WI38 (cell line): ENCODE measurements at regions not wholly inside any gene's neighbourhood (a gene's known extent, or its start where the extent isn't known, plus 50 kb on each side); places are given as distances from the start of the nearest gene placed in this dataset.

Experiments used
- H3K4me3 ChIP-seq: 2 replicates; pipeline ENCODE4 v1.5.1; 2011; ENCODE audit warnings: low read depth, mild to moderate bottlenecking, control low read depth, low read length
- TF ChIP-seq, protein P1 (sequence below): IDR thresholded peaks from 2 replicates; pipeline ENCODE4 v1.5.1; 2012; ENCODE audit warnings: low read depth, mild to moderate bottlenecking, control low read depth, low read length

DNA sequence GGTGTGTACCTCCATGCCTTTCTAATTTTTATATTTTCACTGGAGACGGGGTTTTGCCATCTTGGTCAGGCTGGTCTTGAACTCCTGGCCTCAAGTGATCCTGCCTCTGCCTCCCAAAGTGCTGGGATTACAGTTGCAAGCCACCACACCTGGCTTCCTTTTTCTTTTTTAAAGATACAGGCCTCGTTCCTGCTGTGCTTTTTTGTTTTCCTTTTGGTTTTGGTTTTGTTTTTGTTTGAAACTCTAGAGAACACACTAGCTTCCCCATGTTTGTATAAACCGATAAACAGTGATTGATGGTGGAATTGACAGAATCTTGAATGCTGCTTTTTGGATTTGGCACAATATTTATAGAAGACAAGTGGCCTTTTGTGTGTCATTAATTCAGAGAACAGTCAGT, 1603.4 kb downstream of the MAT2B start:
- no peak overlapping the region for H3K4me3 ChIP-seq
- TF ChIP-seq, protein P1, sequence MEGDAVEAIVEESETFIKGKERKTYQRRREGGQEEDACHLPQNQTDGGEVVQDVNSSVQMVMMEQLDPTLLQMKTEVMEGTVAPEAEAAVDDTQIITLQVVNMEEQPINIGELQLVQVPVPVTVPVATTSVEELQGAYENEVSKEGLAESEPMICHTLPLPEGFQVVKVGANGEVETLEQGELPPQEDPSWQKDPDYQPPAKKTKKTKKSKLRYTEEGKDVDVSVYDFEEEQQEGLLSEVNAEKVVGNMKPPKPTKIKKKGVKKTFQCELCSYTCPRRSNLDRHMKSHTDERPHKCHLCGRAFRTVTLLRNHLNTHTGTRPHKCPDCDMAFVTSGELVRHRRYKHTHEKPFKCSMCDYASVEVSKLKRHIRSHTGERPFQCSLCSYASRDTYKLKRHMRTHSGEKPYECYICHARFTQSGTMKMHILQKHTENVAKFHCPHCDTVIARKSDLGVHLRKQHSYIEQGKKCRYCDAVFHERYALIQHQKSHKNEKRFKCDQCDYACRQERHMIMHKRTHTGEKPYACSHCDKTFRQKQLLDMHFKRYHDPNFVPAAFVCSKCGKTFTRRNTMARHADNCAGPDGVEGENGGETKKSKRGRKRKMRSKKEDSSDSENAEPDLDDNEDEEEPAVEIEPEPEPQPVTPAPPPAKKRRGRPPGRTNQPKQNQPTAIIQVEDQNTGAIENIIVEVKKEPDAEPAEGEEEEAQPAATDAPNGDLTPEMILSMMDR = no peak

DNA sequence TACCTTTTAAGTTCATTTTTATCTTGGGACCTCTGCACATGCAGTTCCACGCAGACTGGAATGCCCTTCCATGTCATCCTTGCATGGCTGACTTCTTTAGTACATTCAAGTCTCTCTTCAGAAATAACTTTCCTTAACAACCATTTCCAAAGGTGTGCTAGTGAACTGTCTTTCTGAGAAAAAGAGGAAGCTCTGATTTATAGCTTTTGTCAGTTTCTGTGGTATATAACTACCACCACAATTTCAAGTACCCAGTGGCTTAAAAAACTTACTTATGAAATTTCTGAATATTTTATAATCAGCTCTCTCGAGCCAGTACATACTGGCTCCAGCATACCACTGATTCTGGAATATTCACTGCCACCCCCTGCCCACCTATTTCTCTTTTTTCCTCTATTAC, 1613.8 kb downstream of the MAT2B start:
- H3K4me3 ChIP-seq = no peak overlapping the region
- TF ChIP-seq, protein P1 = no peak

DNA sequence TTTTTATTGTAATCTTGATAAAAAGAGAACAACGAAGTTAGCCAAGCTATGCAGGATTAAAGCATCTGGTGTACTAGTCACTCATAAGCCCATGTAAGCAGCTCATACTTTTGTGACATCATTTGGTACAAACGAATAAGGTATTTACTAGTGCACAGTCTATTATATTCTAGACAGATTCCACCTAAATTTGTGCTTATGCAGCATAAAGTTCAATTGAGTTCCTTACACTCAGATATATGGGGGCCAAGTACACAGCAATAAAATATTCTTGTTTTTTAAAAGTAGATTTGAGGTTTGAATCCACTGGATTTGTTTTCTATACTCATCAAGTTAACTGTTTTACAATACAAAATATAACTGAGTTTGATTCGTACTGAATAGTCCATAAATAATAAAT, 1621.2 kb downstream of the MAT2B start:
- H3K4me3 ChIP-seq = no peak overlapping the region

GRCh38 chr5:165127941-165128340, 1622.5 kb downstream of the MAT2B start:
- TF ChIP-seq, protein P1 = no peak
- no peak overlapping the region for H3K4me3 ChIP-seq

More for the DNA sequence above, 1621.2 kb downstream of the MAT2B start:
- TF ChIP-seq, protein P1 = no peak

GRCh38 chr5:165130656-165131055, 1625.2 kb downstream of the MAT2B start:
- TF ChIP-seq, protein P1 = no peak
- H3K4me3 ChIP-seq = no peak overlapping the region

DNA sequence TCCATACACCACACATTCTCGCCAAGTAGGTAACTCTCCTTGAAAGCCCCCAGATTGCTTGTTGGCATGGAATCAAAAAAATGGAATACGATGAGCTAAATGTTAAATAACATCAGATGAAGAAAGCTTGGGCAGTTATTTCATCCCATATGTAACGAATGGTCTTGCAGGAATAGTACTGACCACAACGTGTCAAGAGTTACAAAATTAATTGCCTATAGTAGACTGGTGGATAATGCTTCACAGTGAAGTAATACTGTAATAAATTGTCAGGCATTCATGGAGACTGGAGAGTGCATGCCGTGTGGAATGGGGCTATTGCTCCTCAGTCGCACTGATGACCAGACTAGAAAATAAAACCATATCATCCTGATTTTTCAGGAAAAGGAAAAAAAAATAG, 1628.7 kb downstream of the MAT2B start:
- H3K4me3 ChIP-seq = no peak overlapping the region
- TF ChIP-seq, protein P1 = no peak

DNA sequence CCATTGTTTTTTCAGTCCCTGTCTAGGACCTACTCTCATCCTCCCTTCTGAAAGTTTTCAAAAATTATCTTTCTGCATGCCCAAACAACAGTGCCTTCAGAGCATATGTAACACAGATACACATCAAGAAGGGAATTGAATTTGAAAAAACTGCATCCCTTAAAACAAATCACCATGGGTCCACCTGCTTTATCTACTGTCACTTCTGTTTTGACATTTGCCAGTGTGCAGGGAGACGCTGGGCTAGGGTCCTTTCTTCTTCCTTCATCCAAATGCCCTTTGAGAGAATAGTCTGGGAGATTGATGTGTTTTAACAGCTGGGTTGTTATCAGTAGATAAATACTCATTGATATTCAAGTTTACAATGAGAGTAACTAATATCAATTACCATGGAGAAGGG, 1630.1 kb downstream of the MAT2B start:
- no peak overlapping the region for H3K4me3 ChIP-seq
- TF ChIP-seq, protein P1 = no peak
